PFSK-1 (cell line): ENCODE measurements at regions not wholly inside any gene's neighbourhood (a gene's known extent, or its start where the extent isn't known, plus 50 kb on each side); places are given as distances from the start of the nearest gene placed in this dataset.

ENCODE experiments used
- POLR2AphosphoS5 ChIP-seq: IDR thresholded peaks from 2 replicates; pipeline ENCODE4 v1.6.1; 2012; ENCODE audit warnings: low read depth, mild to moderate bottlenecking, control low read depth, low read length, moderate library complexity
- TAF1 ChIP-seq: IDR thresholded peaks from 2 replicates; pipeline ENCODE4 v1.6.1; 2012; ENCODE audit warnings: low read length, control low read depth, borderline replicate concordance; ENCODE audit not compliant: insufficient read depth

DNA sequence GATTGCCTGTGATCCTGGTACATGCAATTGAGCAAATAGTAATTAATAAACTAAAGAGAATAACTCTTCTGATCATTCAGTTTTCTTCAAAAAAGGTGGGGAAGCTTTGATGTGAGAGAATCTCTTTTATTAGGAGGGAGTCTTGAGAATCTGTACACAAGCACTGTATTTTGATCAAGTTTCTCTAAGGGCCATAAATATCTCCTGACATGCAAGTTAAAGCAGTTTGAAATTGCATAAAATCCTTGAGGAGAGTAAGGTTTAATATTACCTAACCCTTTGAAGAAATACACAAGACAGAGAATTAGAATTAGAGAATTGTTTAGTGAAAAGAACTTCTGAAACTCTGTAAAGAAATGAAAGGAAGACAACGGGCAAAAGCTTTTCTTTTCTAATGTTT lies 326.9 kb downstream of the FAT4 start:
- TF ChIP-seq POLR2AphosphoS5: no peak
- TF ChIP-seq TAF1: no peak
